OCI-LY3 (cell line): ENCODE measurements at regions not wholly inside any gene's neighbourhood (a gene's known extent, or its start where the extent isn't known, plus 50 kb on each side); places are given as distances from the start of the nearest gene placed in this dataset.

ENCODE experiments used
- EZH2phosphoT487 ChIP-seq: fragments of 200-600 bp; shearing (Covaris generic); IDR thresholded peaks from 2 replicates; pipeline ENCODE4 v1.6.1; 2018; ENCODE audit warnings: antibody characterized with exemption, mixed run types, low read depth
- TF ChIP-seq, protein P1 (sequence below): fragments of 200-600, 300-600 bp; sonication (generic); IDR thresholded peaks from 2 replicates; pipeline ENCODE4 v1.5.1; 2014; ENCODE audit warnings: antibody characterized with exemption, low read length, low read depth

DNA sequence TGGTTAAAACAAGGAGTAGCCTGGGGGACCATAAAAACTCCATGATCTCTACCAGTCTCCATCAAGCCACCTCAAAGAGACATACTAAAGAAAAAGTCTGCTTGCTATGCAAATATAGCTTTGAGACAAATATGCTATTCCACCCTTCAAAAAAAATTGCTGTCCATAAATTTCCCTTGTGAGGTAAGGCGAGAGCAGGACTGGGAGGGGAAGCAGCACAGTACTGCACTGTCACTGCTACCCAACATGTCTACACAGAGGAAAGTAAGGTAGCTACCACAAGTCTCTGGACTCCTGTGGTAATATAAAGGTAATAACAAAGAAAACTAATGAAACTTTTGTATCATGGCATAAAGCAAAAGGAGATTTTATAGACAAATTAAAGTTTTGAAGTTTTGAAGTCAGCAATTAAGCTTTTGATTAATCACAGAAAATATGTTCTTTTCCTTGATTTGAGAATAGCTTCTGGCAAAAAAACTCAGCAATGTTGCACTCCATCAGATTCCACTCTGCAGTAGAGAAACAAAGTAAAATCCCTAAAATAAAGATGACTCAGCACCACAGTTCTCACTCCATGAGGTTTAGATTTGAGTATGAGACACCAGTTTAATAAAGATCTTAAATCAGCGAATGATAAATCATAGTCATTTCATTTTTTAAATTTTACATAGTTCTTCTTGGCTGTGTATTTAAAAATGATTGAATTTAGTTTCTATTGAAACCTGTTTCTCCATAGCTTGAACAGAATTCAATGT is 602.4 kb downstream of the COL12A1 start:
- TF ChIP-seq, protein P1, sequence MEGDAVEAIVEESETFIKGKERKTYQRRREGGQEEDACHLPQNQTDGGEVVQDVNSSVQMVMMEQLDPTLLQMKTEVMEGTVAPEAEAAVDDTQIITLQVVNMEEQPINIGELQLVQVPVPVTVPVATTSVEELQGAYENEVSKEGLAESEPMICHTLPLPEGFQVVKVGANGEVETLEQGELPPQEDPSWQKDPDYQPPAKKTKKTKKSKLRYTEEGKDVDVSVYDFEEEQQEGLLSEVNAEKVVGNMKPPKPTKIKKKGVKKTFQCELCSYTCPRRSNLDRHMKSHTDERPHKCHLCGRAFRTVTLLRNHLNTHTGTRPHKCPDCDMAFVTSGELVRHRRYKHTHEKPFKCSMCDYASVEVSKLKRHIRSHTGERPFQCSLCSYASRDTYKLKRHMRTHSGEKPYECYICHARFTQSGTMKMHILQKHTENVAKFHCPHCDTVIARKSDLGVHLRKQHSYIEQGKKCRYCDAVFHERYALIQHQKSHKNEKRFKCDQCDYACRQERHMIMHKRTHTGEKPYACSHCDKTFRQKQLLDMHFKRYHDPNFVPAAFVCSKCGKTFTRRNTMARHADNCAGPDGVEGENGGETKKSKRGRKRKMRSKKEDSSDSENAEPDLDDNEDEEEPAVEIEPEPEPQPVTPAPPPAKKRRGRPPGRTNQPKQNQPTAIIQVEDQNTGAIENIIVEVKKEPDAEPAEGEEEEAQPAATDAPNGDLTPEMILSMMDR = no peak
- TF ChIP-seq EZH2phosphoT487 = no peak
